ENCODE measurements at regions not wholly inside any gene's neighbourhood (a gene's known extent, or its start where the extent isn't known, plus 50 kb on each side); places are given as distances from the start of the nearest gene placed in this dataset.
A peak's percentile ranks its signal among the peaks of the same experiment; 100 is the strongest.

DNA sequence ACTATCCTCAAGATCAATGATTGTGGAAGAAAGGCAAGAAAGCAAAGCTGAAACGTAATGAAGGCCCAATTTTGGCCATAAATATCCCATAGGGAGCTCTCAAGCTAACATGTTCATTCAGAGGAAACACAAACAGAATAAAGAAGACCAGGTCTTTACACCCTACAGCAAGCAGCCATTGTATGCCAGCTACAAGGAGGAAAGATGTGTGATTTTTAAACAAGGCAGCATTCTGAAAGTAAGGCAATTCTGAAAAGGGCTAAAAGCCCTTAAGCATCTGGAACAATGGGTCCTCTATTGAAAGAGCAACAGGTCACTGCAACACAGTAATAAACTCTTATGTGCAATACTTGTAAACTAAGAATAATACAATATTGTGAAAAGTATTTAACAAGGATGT, 1002.4 kb downstream of the SLITRK1 start:
- TF ChIP-seq, protein P1, sequence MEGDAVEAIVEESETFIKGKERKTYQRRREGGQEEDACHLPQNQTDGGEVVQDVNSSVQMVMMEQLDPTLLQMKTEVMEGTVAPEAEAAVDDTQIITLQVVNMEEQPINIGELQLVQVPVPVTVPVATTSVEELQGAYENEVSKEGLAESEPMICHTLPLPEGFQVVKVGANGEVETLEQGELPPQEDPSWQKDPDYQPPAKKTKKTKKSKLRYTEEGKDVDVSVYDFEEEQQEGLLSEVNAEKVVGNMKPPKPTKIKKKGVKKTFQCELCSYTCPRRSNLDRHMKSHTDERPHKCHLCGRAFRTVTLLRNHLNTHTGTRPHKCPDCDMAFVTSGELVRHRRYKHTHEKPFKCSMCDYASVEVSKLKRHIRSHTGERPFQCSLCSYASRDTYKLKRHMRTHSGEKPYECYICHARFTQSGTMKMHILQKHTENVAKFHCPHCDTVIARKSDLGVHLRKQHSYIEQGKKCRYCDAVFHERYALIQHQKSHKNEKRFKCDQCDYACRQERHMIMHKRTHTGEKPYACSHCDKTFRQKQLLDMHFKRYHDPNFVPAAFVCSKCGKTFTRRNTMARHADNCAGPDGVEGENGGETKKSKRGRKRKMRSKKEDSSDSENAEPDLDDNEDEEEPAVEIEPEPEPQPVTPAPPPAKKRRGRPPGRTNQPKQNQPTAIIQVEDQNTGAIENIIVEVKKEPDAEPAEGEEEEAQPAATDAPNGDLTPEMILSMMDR (conservative IDR thresholded peaks at IDR 0.05), result no peak
- TF ChIP-seq ZFX (IDR thresholded peaks at IDR 0.05), result no peak
- no peak overlapping the region for H3K27ac ChIP-seq

DNA sequence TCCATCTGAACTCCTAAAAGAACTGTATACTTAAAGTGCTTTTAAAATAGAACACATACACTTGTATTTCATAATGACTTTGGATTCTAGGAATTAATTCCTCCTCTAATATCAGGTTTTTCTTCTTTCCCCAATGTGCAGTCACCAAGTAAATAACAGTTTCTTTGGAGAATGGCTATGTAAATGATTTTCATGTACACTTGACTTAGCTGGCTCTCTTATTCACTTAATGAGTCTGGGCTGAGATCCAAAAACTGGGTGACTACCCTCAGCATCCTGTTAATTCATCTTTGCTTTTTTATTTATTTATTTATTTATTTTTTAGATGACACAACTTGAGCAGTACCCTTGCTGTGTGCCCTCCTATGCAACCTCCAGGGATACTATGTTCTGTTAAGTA, 1003.7 kb downstream of the SLITRK1 start:
- no peak overlapping the region for H3K27ac ChIP-seq
- TF ChIP-seq, protein P1 (conservative IDR thresholded peaks at IDR 0.05), result no peak
- TF ChIP-seq ZFX (IDR thresholded peaks at IDR 0.05), result no peak

DNA sequence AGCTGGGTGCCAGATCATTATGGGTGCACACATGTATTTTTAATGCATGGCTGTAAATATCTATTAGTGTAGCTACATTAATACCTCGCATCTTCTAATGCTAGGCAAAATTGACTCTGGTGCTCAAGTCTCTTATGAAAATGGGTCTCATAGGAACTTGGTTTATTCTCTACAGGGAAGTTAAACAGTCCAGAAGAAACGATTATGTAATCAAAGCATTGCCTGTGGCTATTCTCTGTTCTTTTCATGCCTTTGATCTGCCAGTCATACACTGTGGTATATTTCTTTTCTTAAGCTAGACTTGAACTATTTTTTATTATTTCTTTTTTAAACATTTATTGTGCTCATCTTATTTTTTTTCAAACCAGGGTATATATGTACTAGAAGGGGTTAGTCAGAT, 1015.0 kb downstream of the SLITRK1 start:
- no peak overlapping the region for H3K27ac ChIP-seq
- TF ChIP-seq, protein P1 (conservative IDR thresholded peaks at IDR 0.05), result no peak

- H3K27ac ChIP-seq, result no peak overlapping the region
- no peak for TF ChIP-seq ZFX (IDR thresholded peaks at IDR 0.05)
- TF ChIP-seq, protein P1 (conservative IDR thresholded peaks at IDR 0.05), result no peak
These were observed 1031.6 kb downstream of the SLITRK1 start for GRCh38 chr13:82850644-82851043.

DNA sequence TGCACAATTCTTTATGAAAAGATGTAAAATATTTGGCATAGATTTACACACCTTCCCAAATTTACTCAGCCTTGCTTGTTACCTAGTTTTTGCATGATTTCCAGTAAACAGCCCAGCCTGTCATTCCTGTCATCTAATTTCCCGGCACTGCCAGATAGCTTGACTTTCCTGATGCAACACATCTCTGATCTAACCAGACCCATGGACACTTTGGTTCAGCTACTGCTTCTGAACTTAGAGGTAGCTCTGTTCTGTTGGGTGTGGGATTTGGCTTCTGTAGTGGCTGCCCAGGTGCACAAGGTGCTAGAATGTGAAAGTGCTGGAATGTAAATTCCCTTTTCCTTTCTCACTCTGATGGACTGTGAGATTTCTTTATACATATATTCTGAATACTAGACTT, 1033.5 kb downstream of the SLITRK1 start:
- TF ChIP-seq, protein P1 (conservative IDR thresholded peaks at IDR 0.05), result no peak
- no peak for TF ChIP-seq ZFX (IDR thresholded peaks at IDR 0.05)
- no peak overlapping the region for H3K27ac ChIP-seq

DNA sequence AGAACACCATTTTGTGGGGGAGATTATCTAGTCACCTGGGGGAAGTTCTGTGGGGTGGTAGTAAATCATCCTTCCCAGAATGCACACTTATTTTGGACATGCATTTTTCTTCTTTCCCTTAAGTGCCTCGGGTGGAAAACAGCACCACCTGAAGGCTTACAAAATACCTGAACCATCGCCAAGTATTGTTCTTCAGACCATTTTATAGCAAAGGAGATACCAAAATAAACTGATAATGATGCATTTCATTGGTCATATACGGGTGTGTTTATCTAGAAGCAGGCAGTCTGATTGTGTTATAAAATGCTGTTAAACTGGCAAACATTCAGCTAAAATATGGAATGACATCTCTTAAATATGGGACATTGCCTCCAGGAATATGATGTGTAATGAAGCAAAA, 1034.7 kb downstream of the SLITRK1 start:
- H3K27ac ChIP-seq, result no peak overlapping the region
- TF ChIP-seq, protein P1 (conservative IDR thresholded peaks at IDR 0.05), result peak; percentile 41
- no peak for TF ChIP-seq ZFX (IDR thresholded peaks at IDR 0.05)

DNA sequence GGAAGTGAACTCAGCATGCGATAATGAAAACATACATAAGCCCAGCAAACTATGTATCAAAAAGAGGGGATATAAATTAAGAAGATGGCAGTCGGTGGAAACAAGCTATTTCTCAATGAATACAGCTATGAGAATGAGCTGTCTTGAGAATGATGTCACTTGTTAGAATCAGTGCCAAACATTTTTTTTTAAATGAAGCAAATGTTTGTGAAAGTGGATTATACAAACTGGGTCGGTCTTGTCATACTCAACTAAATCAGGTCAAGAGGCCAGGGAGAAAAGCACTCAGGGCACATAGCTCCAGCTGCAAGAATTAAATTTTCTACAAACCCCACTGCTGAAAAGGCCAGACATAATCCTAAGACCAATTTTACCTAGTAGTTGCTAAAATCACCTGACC, 1048.4 kb downstream of the SLITRK1 start:
- no peak overlapping the region for H3K27ac ChIP-seq
- TF ChIP-seq, protein P1 (conservative IDR thresholded peaks at IDR 0.05), result no peak
- no peak for TF ChIP-seq ZFX (IDR thresholded peaks at IDR 0.05)
